ENCODE measurements at regions not wholly inside any gene's neighbourhood (a gene's known extent, or its start where the extent isn't known, plus 50 kb on each side); places are given as distances from the start of the nearest gene placed in this dataset.

GRCh38 chr6:169971081-169971861 is 219.8 kb downstream of the ERMARD start:
- no peak for DNase-seq (ENCODE audit: low read depth in 3 of 3, low spot score in 1 of 3)

GRCh38 chr6:169970306-169970988 is 219.0 kb downstream of the ERMARD start:
- no peak for DNase-seq (ENCODE audit: low read depth in 3 of 3, low spot score in 1 of 3)

- no peak for DNase-seq (ENCODE audit: low read depth in 3 of 3, low spot score in 1 of 3)
Observed at GRCh38 chr6:169969372-169970099, 218.1 kb downstream of the ERMARD start.

- no peak for DNase-seq (ENCODE audit: low read depth in 3 of 3, low spot score in 1 of 3)
Observed at GRCh38 chr6:169968541-169969270, 217.3 kb downstream of the ERMARD start.

DNA sequence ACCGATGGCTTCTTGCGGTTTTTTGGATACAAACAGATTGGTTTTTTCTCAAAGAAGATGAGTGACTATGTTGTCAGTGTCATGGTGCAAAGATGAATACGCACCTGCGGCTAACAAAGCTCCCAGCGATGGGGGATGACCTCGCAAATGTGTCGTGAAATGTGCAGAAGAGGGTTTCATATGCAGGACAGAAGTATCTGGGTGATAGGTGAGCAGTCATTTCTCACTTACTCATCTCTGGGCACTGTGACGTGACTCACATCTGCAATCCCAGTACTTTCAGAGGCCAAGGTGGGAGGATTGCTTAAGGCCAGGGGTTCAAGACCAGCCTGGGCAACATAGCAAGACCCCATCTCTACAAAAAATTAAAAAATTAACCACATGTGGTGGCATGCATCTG is 216.3 kb downstream of the ERMARD start:
- DNase-seq (ENCODE audit: low read depth in 3 of 3, low spot score in 1 of 3) = no peak

- DNase-seq (ENCODE audit: low read depth in 3 of 3, low spot score in 1 of 3) = no peak
Observed at GRCh38 chr6:169966312-169967181, 215.1 kb downstream of the ERMARD start.

DNA sequence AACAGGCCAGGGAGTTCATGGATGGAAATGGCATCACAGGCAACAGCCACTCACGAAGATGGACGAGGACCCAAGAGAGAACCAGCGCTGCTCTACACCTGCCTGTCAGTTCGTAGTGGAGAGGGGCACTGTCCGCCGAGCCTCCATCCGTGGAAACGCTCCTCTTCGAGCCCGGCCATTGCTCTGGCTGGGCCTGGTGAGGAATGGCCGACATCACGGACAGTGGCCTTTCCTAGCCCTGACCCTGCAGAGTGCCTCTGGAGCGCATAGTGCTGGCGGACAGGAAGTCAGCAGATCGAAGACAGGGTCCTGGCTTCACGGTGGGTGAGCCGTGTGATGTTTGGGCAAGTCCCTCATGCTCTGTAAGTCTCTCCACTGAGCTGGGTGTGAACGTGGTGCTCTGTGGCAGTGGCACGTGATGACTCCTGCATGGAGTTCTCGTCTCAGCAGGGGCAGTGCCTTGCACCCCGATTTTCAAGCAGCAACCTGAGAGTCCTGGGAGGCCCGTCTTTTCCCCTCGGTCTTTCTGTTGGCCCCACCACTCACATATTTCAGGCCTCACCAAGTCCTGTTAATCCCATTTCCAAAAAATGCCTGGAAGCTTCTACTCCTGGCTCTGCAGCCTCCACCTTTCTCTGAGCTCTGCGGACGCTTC is 214.4 kb downstream of the ERMARD start:
- no peak for DNase-seq (ENCODE audit: low read depth in 3 of 3, low spot score in 1 of 3)

DNA sequence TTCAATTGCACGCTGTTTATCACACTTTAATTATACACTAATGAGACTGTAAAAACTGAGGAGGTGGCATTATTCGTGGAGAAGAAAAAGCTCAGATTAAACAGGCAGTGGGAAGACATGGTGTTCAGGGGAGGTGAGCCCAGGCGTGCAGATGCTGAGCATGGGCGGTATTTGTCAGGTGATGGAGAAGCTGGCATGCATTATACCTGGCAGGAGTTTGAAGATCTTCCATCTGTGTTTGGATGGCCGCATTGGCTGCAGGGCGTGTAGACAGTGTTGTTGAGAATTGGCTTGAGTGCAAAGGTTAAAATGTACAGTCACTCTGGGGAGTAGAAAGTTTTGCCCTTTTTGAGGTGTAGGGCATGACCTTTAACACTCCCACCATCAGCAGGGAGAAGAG is 213.8 kb downstream of the ERMARD start:
- no peak for DNase-seq (ENCODE audit: low read depth in 3 of 3, low spot score in 1 of 3)

- DNase-seq (ENCODE audit: low read depth in 3 of 3, low spot score in 1 of 3) = no peak
Observed at GRCh38 chr6:169964486-169965180, 213.2 kb downstream of the ERMARD start.

GRCh38 chr6:169963581-169964297 is 212.3 kb downstream of the ERMARD start:
- no peak for DNase-seq (ENCODE audit: low read depth in 3 of 3, low spot score in 1 of 3)

GRCh38 chr6:169962604-169963469 is 211.4 kb downstream of the ERMARD start:
- no peak for DNase-seq (ENCODE audit: low read depth in 3 of 3, low spot score in 1 of 3)

DNA sequence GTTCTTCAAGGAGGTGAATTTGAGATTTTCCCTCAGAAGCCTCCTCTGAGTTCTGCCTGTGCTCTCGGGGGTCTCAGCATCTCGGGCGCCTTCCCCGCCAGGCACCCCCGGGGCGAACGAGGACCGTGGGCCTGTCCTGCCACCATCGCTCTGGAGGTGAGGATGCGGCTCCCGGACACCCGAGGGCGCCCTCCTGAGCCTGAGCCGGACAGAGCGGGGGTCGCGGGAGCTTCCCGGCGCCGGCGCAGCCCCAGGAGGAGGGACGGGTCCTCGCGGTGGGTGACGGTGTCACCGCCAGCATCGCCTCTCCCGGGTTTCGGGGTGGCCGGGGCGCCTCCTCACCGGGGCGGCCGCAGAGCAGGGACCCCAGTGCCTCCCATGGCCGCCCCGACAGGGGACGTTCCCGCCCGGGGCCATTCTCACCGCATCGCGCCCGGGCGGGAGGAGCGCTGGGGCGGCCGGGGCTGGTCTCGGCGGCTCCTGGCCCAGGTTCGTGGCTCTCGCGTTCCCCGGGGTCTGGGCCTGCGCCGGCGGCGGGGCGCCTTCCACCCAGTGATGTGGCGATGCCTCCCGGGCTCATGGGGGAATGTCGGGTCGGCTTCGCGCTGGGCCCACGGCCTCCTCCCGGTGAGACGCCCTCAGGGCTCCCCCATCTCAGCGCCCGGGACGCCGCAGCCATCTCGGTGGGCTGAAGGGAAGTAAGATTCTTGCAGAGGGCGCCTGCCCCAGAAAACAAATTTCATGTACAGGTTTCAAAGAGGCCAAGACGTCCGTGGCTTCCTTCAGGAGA is 210.5 kb downstream of the ERMARD start:
- no peak for DNase-seq (ENCODE audit: low read depth in 3 of 3, low spot score in 1 of 3)

GRCh38 chr6:169960886-169961611 is 209.6 kb downstream of the ERMARD start:
- DNase-seq (ENCODE audit: low read depth in 3 of 3, low spot score in 1 of 3) = no peak

GRCh38 chr6:169960521-169960885 is 209.1 kb downstream of the ERMARD start:
- no peak for DNase-seq (ENCODE audit: low read depth in 3 of 3, low spot score in 1 of 3)

GRCh38 chr6:169960003-169960344 is 208.6 kb downstream of the ERMARD start:
- DNase-seq (ENCODE audit: low read depth in 3 of 3, low spot score in 1 of 3) = no peak
